ENCODE measurements at regions not wholly inside any gene's neighbourhood (a gene's known extent, or its start where the extent isn't known, plus 50 kb on each side); places are given as distances from the start of the nearest gene placed in this dataset.
"Not testable (repeated sequence)": the region's sequence is repeated elsewhere in the genome, so short reads cannot be mapped to it uniquely, and the experiment has no call there.

- DNase-seq: not testable (repeated sequence)
Observed at GRCh38 chr2:107572890-107573289, 253.8 kb upstream of the RGPD4 start.

- no peak for DNase-seq
Observed at GRCh38 chr2:107576991-107577390, 249.7 kb upstream of the RGPD4 start.

GRCh38 chr2:107582487-107582886 lies 244.2 kb upstream of the RGPD4 start:
- no peak for DNase-seq

- no peak for DNase-seq
Observed at GRCh38 chr2:107584577-107584976, 242.1 kb upstream of the RGPD4 start.

GRCh38 chr2:107585851-107586250 lies 240.8 kb upstream of the RGPD4 start:
- DNase-seq: no peak

- no peak for DNase-seq
Observed at GRCh38 chr2:107588181-107588580, 238.5 kb upstream of the RGPD4 start.

GRCh38 chr2:107589079-107589491 lies 237.6 kb upstream of the RGPD4 start:
- no peak for DNase-seq

- no peak for DNase-seq
Observed at GRCh38 chr2:107591561-107592279, 235.0 kb upstream of the RGPD4 start.

- no peak for DNase-seq
Observed at GRCh38 chr2:107592280-107592624, 234.4 kb upstream of the RGPD4 start.

GRCh38 chr2:107595285-107595684 lies 231.4 kb upstream of the RGPD4 start:
- DNase-seq: no peak

- no peak for DNase-seq
Observed at GRCh38 chr2:107595749-107596148, 230.9 kb upstream of the RGPD4 start.

- no peak for DNase-seq
Observed at GRCh38 chr2:107597507-107597906, 229.2 kb upstream of the RGPD4 start.

GRCh38 chr2:107602801-107603200 lies 223.9 kb upstream of the RGPD4 start:
- no peak for DNase-seq

- no peak for DNase-seq
Observed at GRCh38 chr2:107607054-107607453, 219.6 kb upstream of the RGPD4 start.

- no peak for DNase-seq
Observed at GRCh38 chr2:107607473-107607872, 219.2 kb upstream of the RGPD4 start.

- DNase-seq: no peak
Observed at GRCh38 chr2:107615039-107615438, 211.7 kb upstream of the RGPD4 start.

GRCh38 chr2:107618769-107619168 lies 207.9 kb upstream of the RGPD4 start:
- DNase-seq: no peak

- DNase-seq: no peak
Observed at GRCh38 chr2:107621186-107622165, 205.2 kb upstream of the RGPD4 start.

- no peak for DNase-seq
Observed at GRCh38 chr2:107622741-107623310, 203.9 kb upstream of the RGPD4 start.

- no peak for DNase-seq
Observed at GRCh38 chr2:107625982-107626381, 200.7 kb upstream of the RGPD4 start.

- no peak for DNase-seq
Observed at GRCh38 chr2:107627164-107627563, 199.5 kb upstream of the RGPD4 start.

- no peak for DNase-seq
Observed at GRCh38 chr2:107627926-107628325, 198.8 kb upstream of the RGPD4 start.

GRCh38 chr2:107633580-107634147 lies 193.0 kb upstream of the RGPD4 start:
- no peak for DNase-seq
